ENCODE measurements at regions not wholly inside any gene's neighbourhood (a gene's known extent, or its start where the extent isn't known, plus 50 kb on each side); places are given as distances from the start of the nearest gene placed in this dataset.
"Not testable (repeated sequence)": the region's sequence is repeated elsewhere in the genome, so short reads cannot be mapped to it uniquely, and the experiment has no call there.

DNA sequence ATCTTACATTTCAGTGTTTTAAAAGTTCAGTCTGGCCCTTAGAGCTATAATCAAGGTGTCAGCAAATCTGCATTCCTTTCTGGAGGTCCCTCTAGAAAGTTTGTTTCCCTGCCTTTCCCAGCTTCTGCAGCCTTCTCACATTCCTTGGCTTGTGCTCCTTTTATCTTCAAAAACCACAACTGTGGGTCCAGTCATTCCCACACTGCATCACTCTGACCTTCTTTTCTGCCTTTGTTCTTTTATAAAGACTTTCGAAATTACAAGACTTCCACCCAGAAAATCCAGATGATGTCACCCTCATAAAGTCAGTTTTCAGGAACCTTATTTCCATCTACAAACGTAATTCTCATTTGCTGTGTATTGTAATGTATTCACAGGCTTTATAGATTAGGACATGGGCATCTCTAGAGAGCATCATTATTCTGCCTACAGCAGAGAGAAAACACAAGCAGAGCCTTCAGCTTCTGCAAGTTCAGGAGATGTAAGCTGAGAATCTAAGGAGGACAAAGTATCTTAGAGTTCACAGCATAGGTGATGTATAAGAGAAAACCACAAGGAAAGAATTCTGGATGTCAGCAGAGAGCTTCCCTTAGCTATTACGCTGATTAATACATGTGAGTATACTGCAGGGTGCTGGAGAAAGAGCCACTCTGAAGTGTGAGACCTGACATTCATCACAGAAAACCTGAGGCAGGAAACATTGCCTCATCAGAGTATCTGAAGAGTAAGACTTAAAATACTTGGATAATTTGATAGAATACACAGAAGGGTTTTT, 1100.2 kb downstream of the CBLN2 start:
- no peak for DNase-seq

DNA sequence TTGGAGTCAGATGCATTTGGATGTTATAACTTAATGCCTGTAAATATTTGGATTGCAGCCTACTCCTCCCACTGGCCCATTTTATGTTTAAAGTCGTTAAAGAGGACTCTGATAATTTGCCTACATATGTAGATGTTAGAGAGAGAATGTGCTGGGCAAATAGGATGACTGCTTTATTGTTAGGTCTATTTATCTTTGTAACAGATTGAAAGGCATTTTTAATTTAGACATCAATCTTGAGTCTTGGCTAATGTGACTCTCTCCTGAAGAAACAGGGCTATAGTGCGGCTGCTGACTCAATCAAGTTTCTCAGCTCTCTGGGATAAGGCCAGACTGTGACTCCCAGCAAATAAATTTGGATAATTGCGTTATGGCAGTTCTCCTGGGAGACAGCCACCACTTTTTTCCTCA, 1101.4 kb downstream of the CBLN2 start:
- DNase-seq = no peak

DNA sequence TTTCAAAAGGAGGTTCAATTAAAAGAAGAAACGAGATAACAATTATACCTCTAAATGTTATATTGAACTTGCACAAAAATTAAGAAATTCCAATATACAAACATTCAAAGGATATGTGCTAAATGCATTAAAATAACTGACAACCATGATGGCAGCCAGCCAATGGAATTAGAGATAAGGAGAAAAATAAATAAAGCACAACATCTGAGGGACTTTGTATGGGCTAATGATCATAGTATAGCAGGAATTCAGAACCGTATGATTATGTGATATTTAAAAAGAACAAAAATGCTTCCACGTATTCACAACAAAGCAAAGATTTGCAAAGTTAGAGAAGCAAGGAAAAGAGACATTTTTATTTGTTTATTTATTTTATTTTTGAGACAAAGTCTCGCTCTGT, 1103.0 kb downstream of the CBLN2 start:
- DNase-seq = no peak

DNA sequence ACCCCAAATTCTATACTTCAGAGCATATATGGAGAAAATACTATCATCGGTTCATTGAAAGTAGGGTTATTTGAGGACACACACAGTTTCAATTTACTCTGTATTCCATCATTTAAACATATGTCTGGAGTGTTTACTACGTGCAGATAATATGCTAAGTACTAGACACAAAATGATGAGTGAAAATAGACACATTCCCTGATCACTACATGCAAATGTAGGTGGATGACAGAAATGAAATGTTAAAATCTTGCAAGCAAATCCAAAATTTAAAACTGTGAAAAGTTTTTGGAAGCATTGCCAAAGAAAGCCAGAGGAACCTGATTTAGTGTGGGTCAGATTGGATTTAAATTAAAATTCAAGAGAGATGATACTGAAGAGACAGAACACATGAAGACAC, 1106.6 kb downstream of the CBLN2 start:
- DNase-seq = no peak

DNA sequence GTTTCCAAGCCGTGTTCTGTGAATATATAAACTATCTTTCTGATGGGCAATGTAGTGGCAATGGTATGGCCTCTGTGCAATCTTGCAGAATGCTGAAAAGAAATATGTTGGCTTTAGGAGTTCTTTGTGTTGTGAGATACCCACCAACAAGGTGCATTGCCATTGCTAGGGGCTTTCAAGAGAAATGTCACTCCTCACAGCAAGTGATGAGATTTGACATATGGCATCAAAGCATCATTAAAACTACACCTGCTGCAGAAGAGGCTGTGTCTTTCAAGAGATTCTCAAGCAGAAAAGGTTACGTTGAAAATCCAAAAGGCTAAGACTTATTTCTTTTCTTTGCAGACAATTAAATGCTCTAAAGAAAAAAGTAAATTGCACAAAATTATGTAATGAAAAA, 1110.8 kb downstream of the CBLN2 start:
- no peak for DNase-seq

DNA sequence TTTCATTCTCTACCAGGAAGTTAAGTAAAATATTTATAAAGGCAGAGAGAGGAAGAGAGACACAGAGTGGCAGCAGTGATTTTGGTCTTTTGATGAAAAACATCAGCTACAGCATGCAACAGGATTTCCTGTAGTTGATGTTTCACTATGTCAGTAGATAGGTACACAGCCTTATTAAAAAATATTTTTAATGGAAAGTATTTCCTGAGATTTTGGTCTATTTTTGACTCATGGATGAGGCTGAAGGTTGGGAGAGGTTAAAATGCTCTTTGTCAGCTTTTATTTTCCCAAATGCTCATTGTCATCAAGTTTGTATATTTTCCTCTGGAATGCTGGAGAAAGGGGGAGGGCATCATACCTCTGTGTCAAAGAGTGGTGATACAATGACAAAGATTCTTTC, 1112.5 kb downstream of the CBLN2 start:
- no peak for DNase-seq

DNA sequence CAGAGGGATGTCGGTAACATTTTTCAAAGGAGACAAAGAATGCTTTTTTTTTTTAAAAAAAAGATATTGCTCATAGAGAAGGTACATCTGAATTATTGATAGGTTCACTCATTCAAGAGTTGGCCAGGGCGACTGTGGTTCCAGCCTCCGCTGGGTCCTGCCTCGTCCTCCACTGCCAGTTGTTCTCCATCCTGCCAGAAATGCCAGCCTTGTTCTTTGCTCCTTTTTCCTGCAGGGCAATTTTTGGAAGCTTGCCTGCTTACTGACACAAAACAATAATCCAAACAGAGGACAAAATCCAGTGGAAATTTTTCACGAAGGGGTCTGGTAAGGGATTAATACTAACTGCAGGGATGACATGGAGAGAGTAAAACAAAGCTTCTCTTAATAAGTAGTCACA, 1113.0 kb downstream of the CBLN2 start:
- no peak for DNase-seq

DNA sequence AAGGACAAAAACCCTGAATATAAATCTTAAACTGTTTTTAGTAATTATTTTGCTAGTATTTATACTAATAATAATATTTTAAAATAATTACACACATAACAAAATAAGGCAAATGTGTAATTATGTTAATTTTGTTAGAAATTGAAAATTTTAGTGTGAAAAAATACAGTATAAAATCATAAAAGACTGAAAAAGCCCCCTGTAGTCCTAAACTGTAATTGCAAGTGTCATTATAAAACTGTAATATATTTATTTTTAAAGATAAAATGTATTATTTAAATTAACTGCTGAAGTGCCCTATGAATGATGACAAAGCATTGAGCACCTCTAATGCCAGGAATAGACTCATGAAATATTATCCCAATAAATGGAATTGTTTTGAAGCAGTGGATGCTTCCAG, 1117.7 kb downstream of the CBLN2 start:
- no peak for DNase-seq

DNA sequence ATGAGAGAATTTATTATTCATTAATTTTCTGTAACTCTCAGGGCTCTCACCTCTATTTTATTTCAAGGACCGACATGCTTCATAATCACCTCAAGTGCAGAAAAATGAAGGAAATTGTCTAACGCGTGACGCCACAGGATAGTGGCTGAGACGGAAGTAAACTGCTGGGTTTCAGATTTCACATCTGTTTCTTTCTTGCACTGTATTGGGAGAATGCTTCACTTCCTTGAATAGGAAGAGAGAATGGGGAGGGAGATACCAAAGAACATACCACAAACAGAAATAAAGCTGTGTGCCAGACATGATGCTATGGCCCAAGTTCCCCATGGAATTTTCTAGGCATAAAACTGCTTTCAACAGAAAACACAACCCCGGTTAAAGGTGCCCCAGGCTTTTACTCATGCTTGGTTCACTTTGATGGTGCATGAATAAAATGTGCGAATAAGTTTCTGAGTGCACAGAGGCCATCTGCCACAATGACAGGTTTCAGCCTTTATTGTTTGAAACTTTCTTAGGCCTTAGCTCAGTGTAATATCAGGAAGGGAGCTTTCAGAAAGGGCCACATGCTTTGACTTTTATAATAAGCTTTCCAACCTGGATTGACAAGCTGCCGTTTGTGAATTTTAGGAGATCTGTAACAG, 1116.4 kb downstream of the SOCS6 start:
- DNase-seq = no peak

DNA sequence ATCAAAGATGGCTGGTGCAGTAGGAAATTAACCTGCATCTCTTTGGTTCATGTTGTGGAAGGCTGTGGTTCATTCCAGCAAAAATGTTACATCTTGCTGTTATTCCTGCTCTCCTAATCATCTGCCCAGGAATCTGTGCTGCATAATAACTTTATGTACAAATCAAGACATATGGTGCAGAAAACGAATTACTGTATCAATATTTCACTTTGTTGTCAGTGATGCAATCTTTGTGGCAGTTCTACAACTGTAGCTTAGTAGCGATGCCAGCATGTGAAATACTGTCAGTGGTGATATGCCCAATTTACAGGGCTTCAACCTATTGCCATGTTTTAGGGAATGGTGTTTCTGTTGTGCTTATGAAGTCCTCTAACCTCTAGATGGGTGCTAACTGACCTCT, 1114.7 kb downstream of the SOCS6 start:
- no peak for DNase-seq

DNA sequence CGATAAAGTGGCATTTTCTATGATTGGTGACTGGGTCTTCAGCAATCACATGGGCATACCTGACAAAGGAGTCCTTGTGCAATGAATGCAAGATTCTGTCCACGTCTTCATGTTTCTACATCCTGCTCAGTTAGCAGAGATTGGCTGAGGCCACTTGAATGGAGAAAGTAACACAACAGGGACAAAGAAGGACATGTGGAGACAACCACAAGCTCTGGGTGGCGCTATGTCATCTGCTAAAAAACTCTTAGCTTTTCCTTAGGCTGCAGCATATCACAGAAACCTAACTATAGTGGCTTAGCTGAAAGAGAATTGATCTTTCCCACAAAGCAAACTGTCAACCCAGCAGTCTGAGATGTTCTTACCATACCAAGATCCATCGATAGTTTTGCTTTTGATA, 1109.7 kb downstream of the SOCS6 start:
- DNase-seq = no peak

DNA sequence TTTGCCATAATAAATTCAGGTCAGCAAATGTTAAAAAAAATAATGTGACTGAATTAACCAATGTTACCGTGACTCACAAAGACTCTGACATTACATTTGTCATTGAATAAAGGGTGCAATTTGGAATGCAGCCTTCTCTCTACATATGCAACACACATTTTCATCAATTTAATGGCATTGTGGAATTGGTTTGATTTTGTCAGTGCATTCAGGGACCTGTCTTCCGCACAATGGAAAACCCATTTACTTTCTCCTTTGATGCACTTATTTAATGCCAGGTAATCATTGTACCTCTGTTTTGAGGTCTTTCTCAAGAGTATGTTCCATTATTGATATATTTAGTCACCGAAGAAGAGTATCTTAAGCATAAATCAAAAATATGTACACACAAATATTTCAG, 1099.3 kb downstream of the SOCS6 start:
- DNase-seq = no peak

DNA sequence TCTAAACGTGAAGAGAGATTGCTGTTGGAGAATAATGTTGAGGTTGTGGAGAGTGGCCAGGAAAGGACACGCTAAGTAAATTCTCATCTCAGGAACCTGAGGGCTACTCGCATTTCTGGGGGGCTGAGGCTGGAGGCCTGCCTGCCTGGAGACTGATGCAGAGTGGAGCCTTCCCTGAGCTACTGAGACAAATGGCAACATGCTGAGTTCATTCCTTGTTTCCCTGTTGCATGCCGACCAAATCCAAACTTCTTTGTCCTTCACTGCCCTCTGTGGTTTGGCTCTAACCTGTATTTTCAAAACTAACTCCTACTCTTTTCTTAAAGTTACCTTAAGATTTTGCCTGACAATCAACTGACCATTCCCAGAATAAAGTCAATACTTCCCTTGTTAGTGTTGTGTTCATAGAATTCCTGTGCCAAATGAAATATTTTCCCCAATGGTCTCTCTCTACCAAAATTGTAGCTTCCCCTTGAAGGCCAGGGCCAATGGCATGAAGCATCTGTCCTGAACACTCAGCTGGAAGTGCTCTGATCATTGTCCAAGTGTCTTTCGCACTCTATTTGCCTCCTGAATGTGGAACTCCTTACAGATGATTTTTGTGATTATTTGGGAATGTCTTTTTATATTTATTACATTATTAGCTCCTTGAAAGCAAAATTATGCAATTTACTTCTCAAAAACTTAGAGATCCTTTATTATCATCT, 1085.6 kb downstream of the SOCS6 start:
- no peak for DNase-seq

DNA sequence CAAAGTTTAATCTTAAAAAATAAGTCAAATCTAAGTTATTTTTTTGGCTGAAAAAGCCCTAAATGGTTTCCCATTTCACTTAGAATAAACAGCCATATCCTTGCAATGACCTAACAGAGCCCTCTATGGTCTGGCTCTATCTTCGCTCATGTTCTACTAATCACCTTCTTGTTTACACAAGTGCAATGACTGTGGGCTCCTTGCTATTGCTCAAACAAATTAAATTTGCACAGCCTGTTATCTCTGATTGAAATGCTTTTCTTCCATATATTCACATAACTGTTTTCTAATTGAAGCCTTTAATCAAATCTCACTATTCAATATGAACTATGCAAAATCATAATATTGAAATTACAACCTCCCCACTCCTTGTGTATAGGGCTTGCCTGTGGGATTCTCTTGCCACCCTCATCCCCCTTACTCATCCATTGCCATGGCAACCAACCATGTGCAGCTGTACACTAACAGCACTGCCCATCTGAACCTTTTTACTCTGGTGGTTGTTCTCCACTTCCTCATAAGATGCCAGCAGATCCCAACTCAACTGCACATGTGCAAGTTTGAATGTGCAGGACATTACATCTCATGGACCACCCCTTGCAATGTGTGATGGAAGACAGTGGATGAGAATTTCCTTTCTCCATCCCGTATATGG, 1083.2 kb downstream of the SOCS6 start:
- DNase-seq = no peak

DNA sequence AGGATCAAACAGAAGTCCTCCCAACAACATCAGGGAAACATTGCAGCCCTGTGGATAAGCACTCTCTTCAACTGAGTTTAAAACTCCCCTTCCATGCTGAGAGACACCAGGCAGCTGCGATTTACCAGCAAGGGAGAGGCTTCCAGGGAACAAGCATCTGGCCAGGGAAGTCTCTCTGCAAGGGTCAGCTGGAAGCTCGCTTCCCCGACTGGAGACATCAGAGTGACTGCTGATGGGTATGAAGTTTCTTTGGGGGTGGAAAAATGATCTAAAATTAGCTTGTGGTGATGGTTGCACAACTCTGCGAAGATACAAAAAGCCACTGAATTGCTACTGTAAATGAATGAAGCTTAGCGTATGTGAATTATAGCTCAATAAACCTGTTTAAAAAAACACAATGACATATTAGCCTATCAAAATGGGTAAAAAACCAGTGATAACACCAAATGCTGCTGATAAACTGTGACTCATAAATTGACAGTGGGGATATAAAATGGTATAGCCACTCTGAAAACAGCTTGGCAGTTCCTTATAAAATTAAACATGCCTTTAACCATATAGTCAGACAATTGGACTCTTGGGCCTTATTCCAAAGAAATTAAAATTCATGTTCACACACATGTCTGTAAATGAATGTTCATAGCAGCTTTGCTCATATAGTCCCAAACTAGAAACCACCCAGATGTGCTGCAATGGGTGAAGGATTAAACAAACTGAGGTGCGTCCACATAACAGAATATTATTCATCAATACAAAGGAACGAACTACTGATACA, 1082.0 kb downstream of the SOCS6 start:
- DNase-seq = no peak

DNA sequence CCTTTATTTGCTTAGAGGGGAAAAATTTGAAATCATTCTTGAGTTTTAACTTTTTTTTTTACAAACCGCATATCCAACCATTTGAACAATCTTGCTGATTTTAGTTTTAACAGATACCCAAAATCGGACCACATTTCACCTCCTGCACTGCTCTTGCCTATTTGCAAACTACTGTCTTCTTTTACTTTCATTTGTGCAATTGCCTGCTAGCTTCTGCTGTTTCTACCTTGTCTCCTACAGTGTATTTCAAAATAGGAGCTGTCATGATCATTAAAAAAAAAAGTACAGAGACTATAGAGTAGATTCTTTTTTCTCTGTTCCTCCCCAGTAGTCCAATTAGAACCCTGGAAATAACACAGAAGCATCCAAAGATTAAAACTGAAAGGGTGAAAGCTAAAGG, 1081.2 kb downstream of the SOCS6 start:
- no peak for DNase-seq

DNA sequence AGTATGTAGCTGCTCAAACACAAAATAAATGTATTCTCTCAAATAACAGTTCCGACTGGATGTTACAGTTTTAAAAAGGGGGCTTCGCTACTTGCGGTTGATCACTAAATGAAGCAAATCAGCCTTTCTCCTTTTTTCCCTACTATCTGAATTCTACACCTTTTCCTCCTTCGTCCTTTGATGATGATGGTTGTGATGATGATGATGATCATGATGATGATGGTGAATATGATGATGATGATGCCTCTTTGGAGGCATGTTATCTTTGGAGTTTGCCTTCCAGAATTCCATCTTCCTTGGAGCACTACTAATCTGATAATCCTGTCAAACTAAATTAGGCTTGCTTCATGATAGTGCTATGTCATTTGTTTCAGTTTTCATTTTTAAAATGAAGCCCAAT, 1073.3 kb downstream of the SOCS6 start:
- no peak for DNase-seq

DNA sequence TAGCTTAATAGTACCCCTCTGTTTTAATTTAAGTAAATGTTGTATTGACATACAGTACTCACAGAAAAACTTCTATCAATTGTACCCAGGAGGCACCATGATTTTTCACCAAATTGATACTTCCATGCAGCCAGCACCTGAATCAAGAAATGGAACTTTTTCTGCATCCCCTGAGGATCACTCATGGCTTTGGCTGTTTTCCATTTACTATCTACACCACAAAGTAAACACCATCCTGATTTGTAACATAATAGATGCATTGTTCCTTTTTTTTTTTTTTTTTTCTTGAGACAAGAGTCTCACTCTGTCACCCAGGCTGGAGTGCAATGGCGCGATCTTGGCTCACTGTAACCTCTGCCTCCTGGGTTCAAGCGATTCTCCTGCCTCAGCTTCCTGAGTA, 1066.8 kb downstream of the SOCS6 start:
- not testable (repeated sequence) for DNase-seq

DNA sequence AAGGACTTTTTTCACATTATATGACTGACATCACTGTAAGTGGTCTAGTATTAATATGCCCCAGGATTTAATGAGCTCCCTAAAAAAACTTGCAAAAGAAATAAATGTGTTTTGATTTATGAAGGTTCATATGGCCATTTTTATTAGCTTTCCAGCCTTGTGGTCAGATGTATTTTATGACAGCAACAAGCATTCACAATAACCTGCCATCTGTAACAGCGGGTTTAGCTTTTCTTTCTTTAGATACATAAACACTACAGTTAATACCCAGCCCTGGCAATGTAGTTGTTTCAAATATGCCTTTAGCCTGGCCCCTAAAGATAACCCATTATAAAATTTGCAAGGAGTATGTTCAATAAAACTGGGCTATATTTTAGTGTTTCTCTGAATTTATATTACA, 1063.8 kb downstream of the SOCS6 start:
- no peak for DNase-seq

DNA sequence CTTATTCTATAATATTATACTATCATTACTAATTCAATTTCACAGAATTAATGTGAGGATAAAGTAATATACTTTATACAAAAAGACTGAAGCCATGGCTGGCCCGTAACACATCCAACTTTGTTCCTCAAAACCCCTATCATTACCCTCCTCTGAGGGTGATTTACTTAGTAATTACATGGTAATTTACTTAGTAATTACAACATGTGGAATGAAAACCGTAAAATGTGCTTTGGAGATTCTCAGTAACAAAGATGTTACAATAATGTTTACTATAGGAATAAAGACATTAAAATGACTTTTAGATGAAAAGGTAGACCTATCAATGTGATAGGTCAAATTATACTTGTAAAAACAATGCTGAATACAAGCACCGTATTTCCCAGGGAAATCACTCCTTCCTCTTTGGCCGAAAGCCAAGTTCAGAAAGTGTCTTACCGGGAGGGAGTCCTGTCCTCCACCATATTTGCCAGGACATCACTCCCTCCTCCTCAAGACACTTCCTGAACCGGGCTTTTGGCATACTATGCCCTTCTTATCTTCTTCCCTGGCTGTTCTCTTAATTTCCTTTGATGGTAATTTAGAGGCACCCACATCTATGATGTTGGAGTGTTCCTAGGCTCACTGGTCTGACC, 1047.8 kb downstream of the SOCS6 start:
- no peak for DNase-seq

DNA sequence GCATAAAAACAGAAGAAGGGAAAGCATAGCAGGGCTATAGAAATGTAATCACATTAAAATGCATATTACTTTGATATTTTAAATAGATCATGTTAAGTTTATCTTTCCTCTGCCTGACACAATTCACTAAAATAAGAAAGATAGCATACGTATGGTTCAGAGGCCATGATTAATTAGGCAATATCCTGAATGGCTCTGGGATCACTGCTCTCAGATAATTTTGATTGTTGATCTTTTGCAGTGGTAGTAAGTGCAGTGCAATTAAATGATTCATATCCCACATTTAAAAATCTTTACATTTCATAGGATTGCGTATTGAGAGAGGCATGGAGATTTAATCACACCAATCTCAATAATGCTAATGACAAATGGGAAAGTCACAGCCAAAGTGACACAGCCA, 1040.7 kb downstream of the SOCS6 start:
- no peak for DNase-seq

DNA sequence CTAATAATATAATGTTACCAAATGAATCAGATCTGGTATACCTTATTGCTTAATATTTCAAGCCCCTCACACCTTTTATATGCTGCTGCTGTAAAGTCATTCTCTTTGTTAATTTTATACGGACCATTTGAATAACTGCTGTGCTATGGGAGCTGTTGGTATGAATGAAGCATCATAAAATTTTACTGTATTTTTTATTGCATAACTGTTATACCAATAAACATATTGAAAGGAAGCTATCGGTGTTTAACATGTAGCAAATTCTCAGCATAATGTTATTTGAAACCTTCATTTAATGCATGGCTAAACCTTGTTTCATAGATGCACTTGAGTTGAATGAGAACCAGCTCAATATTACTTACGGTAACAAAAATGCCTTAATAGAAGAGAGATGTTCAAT, 1040.3 kb downstream of the SOCS6 start:
- DNase-seq = no peak
